SJCRH30 (cell line): ENCODE measurements at regions not wholly inside any gene's neighbourhood (a gene's known extent, or its start where the extent isn't known, plus 50 kb on each side); places are given as distances from the start of the nearest gene placed in this dataset.

Source experiments
- DNase-seq, 2 experiments: peaks; one replicate each; pipeline ENCODE4 v3.0.0-alpha.2; 2015 to 2020
- H3K27ac ChIP-seq: fragments of 250-450 bp; sonication (Bioruptor Pico); 2 replicates; pipeline ENCODE4 v1.5.1; 2020; ENCODE audit warnings: mild to moderate bottlenecking, moderate library complexity
- H3K27me3 ChIP-seq: fragments of 250-450 bp; sonication (Bioruptor Pico); 2 replicates; pipeline ENCODE4 v1.5.1; 2020; ENCODE audit warnings: mild to moderate bottlenecking, moderate library complexity
- H3K36me3 ChIP-seq: fragments of 250-450 bp; sonication (Bioruptor Pico); 2 replicates; pipeline ENCODE4 v1.5.1; 2020; ENCODE audit warnings: mild to moderate bottlenecking, moderate library complexity
- H3K4me1 ChIP-seq: fragments of 250-450 bp; sonication (Bioruptor Pico); 2 replicates; pipeline ENCODE4 v1.5.1; 2020; ENCODE audit warnings: mild to moderate bottlenecking, moderate library complexity
- H3K4me3 ChIP-seq: fragments of 250-450 bp; sonication (Bioruptor Pico); 2 replicates; pipeline ENCODE4 v1.5.1; 2020; ENCODE audit warnings: mild to moderate bottlenecking, moderate library complexity
- H3K9me3 ChIP-seq: fragments of 250-450 bp; sonication (Bioruptor Pico); replicated peaks from 2 replicates; pipeline ENCODE4 v1.5.1; 2020; ENCODE audit warnings: mild to moderate bottlenecking, moderate library complexity

DNA sequence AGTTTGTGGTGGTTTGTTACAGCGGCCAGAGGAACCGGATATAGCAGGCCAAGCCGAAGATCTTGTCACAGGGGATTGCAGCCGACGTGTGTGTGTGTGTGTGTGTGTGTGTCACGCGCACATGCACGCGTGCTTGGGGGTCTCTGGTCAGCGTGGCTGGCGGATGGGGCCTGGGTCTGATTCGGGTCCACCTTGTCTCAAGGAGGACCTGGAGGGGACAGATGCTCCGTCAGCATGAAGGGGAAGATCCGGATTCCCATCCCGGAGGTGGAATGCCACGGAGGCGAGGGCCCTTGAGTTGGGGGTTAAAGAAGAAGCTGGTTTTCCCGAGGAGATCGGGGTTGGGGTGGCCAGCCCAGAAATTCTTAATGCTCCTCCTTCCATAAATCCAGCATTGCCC, 1237.8 kb downstream of the BRD1 start:
- DNase-seq = no peak
- no peak overlapping the region for H3K4me3 ChIP-seq
- no peaks in the 10 kb centered on the region for H3K36me3 ChIP-seq
- no peaks in the 10 kb centered on the region for H3K9me3 ChIP-seq
- H3K27ac ChIP-seq = no peak overlapping the region
- no peaks in the 10 kb centered on the region for H3K4me1 ChIP-seq
- peaks cover 6% of the 10 kb centered on the region; the same call in 1 of the 2 replicates for H3K27me3 ChIP-seq

DNA sequence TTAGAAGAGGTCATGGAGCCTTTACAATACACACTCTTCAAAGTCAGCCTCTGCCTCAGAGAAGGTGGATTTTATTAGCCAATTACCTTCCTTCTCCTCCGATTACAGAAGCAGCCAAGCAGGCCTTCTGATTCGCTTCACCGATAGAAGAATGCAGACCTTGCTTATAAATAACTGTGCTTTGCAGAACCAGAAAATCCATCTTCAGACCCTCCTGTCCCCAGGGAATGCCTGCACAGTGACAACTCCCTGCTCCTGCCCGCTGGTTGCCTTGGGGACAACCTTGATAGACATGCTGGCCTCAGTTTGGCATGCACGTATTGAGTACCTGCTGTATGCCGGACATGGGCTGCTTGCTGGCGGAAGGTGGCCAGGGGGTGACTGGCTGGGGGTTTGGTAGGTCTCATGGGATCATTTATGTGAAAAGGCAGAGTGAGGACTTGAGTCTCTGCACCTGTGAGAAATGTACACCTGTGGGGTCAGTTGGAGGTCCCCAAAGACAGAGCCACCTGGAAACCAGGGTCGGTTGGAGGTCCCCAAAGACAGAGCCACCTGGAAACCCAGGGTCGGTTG, 1238.7 kb downstream of the BRD1 start:
- no peaks in the 10 kb centered on the region; the same call in 1 of the 2 replicates for H3K27me3 ChIP-seq

DNA sequence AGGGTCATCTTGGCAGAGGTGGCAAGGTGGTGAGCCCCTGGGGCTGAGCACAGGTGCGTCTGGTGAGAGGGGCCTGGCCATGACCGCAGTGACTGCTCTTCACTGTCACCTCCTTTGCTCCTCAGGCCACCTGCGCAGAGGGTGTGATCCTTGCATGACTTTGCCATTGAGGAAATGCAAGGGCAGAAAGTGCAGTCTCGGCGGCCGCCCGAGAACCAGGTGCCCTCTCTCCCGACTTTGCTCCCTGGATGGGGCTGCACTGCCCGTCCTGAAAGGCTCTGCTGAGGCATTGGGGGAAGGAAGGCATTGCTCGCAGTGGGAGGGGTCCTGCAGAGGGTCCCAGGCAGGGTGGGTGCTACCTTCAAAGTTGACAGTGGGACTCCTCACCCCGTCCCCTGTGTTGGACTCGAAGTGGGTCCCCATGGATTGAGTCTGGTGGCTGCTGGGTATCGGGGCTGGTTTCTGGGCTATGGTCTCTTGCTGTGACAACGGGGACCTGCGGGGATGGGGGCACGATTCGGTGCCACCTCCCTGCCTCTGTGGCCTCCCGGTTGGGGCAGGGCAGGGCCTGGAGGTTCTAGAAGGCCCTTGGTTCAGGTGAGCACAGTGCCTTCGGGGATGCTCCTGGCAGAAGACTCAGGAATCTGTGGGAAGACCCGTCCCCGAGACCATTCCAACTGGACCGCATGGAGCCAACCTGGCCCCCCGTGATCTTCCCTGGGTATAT, 1239.4 kb downstream of the BRD1 start:
- DNase-seq = no peak
- Histone ChIP-seq H3K4me3 (no peak overlapping the region), H3K36me3 (no peaks in the 10 kb centered on the region), H3K9me3 (no peaks in the 10 kb centered on the region), H3K27ac (no peak overlapping the region), H3K4me1 (no peaks in the 10 kb centered on the region), H3K27me3 (no peaks in the 10 kb centered on the region)

More for the DNA sequence above, 1238.7 kb downstream of the BRD1 start:
- Histone ChIP-seq H3K9me3 (no peaks in the 10 kb centered on the region), H3K36me3 (no peaks in the 10 kb centered on the region), H3K4me3 (no peak overlapping the region), H3K4me1 (no peaks in the 10 kb centered on the region), H3K27ac (no peak overlapping the region)
- DNase-seq = no peak

DNA sequence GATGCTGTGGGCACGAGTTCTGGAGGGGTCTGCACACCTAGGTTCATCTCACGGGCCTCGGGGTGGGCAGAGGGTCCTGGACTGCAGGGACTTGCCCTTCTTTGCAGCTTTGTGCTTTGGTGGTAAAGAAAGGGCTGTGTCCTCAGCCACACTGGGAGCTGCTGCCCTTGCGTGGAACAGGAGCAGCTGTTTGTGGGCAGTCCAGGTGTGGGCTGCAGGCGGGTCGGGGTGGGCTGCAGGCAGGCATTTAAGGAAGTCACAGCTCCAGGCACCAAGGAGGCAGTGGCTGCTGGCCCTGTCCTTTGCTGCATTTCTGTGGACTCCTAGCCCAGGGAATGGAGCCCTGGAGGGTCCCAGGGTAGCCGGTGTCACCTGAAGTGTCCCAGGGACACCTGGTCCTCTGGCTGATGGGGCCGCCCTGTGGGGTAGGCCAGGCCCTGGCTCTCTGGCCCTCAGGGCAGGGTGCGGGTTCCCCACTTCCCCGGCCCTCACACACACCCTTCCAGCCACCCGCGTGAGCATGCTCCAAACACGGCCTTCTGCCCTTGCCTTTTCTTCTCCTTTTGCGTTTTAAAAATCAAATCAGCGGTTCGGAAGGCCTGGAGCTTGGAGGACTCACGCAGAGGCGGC, 1240.3 kb downstream of the BRD1 start:
- Histone ChIP-seq H3K27me3 (no peaks in the 10 kb centered on the region), H3K4me3 (no peak overlapping the region), H3K9me3 (no peaks in the 10 kb centered on the region), H3K27ac (no peak overlapping the region), H3K36me3 (no peaks in the 10 kb centered on the region), H3K4me1 (no peaks in the 10 kb centered on the region)
- no peak for DNase-seq

DNA sequence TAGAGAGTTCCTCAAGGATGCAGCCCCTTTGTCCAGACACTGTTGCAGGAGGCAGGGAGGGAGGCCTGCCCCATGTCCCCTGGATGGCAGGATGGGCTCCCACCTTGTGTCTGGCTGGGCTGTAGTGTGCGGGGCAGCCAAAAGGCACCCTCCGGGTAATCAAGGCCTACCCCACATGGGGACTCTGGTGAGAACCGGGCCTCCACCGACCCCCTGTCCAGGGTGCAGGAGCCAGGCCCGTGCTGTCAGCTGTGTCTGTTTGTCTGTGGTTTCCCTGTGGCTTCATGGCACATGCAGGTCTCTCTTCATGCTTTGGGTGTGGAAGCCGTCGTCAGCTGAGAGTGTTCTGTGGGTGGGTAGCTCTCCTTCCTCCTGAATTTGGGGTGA, 1240.9 kb downstream of the BRD1 start:
- Histone ChIP-seq H3K9me3 (no peaks in the 10 kb centered on the region), H3K36me3 (no peaks in the 10 kb centered on the region), H3K27ac (no peak overlapping the region), H3K27me3 (no peaks in the 10 kb centered on the region), H3K4me1 (no peaks in the 10 kb centered on the region; the same call in 1 of the 2 replicates), H3K4me3 (no peak overlapping the region)
- DNase-seq = no peak

DNA sequence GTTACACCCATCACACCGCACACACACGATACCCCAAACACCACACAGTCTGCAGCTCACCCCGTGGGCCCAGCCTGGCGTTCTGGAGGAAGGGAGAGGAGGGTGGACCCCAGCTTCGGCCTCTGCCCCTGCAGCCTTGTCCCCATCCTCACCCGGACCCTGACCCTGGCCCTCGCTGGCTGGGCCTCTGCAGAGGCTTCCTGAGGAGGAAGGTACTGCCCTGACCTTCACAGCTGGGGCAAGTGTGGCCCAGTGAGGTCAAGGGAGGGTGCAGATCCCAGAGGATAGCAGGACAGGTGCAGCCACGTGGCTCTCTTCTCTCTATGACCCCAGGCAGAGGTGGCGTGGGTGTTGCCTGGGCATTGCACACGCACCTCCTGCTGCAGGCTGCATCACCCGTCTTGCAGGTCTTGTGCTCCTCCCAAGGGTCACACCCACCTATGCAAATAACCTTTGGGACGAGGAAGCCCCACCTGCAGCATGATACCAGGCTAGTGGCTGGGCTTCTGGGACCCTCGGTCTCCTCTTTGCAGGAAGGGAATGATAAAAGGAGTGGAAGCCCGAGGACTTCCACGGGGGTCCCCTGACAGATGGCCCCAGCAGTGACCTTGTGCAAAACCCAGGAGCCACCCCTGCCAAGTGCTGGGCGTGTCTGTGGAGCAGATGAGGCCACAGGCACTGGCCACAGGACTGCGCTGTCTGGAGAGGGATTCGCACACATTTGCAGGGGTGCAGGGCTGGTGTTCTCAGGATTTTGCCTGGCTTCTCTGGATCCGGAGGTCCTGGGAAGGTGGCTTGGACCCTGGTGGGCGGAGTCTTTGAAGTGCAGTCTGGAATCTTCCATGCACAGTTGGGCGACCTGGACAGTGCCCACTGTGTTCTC, 1241.5 kb downstream of the BRD1 start:
- Histone ChIP-seq H3K9me3 (no peaks in the 10 kb centered on the region), H3K27ac (no peak overlapping the region), H3K4me1 (no peaks in the 10 kb centered on the region; the same call in 1 of the 2 replicates), H3K36me3 (no peaks in the 10 kb centered on the region), H3K4me3 (no peak overlapping the region), H3K27me3 (peaks cover 5% of the 10 kb centered on the region)
- no peak for DNase-seq

DNA sequence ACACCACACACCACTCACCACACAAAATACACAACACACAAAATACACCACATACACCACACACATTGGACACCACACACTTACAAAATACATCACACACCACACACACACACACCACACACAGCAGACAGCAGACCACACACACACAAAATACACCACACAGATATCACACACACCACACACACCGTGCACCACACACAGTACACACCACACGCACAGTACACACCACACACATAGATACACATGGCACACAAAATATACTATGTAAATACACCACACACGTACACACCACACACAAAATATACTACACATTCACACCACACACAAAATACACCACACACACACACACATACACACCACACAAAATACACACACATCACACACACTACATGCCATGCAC, 1243.5 kb downstream of the BRD1 start:
- Histone ChIP-seq H3K27me3 (peaks cover 24% of the 10 kb centered on the region), H3K36me3 (no peaks in the 10 kb centered on the region), H3K4me1 (peaks cover 19% of the 10 kb centered on the region; the same call in 1 of the 2 replicates), H3K9me3 (no peaks in the 10 kb centered on the region), H3K4me3 (no peak overlapping the region), H3K27ac (no peak overlapping the region)
- DNase-seq = no peak

DNA sequence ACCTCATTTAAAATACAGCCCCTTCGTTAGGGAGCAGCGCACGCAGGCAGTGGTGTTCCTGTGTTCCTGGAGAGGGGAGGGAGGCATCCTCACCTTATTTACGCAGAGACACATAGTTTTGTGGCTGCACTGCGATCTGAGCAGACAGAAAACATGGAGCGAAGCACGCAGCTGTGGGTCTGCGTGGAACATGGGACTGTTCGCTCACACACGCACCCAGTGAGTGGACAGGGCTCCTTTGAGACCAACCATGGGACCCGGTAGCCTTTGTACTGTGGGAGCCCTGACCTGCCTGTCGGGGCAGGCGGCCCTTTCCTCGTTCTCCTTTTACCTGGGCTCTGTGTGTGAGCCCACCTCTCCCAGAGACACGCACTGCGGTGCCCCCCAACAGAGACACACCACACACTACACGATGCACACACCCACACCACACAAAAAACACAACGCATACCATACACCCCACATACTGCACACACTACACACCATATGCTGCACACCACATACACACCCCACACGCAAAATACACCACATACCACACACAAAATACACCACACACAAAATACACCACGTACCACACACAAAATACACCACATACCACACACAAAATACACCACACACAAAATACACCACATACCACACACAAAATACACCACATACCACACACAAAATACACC, 1245.7 kb downstream of the BRD1 start:
- Histone ChIP-seq H3K27me3 (peaks cover 37% of the 10 kb centered on the region), H3K4me1 (peaks cover 26% of the 10 kb centered on the region; the same call in 1 of the 2 replicates), H3K27ac (no peak overlapping the region), H3K9me3 (no peaks in the 10 kb centered on the region), H3K36me3 (no peaks in the 10 kb centered on the region), H3K4me3 (no peak overlapping the region)
- DNase-seq = peak; percentile 28 to 57

DNA sequence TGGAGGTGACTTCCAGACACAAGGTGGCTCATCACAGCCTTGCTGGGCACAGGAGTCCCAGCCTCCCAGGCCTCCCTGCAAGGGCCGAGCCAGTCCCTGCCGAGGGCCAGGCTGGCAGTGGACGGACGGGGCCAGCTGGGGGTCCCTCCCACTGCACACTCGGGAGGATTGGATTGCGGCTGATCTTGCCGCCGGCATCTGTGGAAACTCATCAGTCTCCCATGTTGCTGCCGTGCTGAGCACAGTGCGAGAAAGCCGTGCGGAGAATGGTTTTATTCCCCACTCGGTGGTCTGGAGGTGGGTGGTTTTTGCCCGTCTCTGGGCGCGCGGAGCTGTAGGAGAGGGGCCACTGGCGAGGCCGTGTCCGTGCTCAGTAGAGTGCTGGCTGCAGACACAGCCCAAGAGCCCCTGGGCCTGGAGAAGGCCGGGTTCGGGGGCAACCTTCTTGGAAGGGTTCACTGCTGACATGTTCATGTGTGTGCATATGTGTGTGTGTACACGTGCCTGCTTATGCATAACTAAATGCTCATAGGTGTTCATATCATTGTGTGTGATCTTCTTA, 1246.4 kb downstream of the BRD1 start:
- Histone ChIP-seq H3K4me1 (peaks cover 26% of the 10 kb centered on the region; the same call in 1 of the 2 replicates), H3K36me3 (no peaks in the 10 kb centered on the region), H3K27ac (peak overlapping the region; percentile 13; the same call in 1 of the 2 replicates), H3K4me3 (no peak overlapping the region), H3K27me3 (peaks cover 37% of the 10 kb centered on the region), H3K9me3 (no peaks in the 10 kb centered on the region)
- peak; percentile 77 to 88 for DNase-seq

DNA sequence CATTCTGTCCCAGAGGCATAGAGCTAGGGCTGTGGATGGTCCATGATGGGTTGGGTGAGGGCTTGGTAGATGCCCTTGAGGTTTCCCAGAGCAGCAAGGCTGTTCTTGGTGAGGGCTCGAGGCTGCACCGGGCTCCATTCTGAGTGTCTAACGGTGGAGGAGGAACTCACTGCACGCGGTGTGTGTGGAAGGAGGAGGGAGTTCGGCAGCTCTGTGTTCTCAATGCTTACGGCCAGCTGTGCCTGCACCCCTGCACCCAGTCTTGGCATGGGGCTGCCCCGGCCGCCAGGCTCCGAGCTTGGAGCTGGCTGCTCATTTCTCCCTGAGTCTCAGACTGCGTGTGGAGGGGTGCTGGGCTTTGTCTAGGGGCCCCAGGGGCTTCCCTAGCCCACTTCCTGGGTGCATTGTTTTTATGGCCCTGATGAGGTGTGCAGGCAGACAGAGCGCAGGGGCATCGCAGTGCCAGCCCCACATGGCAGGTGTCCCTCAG, 1247.1 kb downstream of the BRD1 start:
- Histone ChIP-seq H3K9me3 (no peaks in the 10 kb centered on the region), H3K36me3 (no peaks in the 10 kb centered on the region), H3K27me3 (peaks cover 37% of the 10 kb centered on the region), H3K4me3 (no peak overlapping the region), H3K27ac (no peak overlapping the region), H3K4me1 (peaks cover 26% of the 10 kb centered on the region; the same call in 1 of the 2 replicates)
- DNase-seq = peak in 1 of 2 experiments; percentile 19

DNA sequence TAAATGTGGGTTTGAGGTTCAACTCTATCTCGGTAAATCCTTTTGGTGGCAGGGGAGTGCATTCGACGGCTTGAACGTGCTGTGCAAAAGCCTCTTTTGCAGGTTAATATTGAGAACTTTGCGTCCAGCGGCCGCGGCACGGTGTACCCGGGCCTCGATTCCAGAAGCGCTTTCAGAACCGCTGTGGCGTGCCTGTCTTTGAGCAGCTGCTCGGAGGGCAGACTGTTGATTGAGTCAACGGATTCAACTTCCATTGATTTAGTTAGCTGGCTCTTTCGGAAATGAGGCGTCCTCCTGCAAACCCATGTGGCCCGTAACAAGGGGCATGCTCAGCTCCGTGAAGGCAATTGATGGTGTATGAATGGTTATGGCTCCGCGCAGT, 1247.8 kb downstream of the BRD1 start:
- no peaks in the 10 kb centered on the region for H3K36me3 ChIP-seq
- H3K4me3 ChIP-seq = no peak overlapping the region
- no peak for DNase-seq
- H3K9me3 ChIP-seq = no peaks in the 10 kb centered on the region
- H3K27ac ChIP-seq = no peak overlapping the region
- H3K4me1 ChIP-seq = peaks cover 26% of the 10 kb centered on the region; the same call in 1 of the 2 replicates
- H3K27me3 ChIP-seq = peaks cover 37% of the 10 kb centered on the region

DNA sequence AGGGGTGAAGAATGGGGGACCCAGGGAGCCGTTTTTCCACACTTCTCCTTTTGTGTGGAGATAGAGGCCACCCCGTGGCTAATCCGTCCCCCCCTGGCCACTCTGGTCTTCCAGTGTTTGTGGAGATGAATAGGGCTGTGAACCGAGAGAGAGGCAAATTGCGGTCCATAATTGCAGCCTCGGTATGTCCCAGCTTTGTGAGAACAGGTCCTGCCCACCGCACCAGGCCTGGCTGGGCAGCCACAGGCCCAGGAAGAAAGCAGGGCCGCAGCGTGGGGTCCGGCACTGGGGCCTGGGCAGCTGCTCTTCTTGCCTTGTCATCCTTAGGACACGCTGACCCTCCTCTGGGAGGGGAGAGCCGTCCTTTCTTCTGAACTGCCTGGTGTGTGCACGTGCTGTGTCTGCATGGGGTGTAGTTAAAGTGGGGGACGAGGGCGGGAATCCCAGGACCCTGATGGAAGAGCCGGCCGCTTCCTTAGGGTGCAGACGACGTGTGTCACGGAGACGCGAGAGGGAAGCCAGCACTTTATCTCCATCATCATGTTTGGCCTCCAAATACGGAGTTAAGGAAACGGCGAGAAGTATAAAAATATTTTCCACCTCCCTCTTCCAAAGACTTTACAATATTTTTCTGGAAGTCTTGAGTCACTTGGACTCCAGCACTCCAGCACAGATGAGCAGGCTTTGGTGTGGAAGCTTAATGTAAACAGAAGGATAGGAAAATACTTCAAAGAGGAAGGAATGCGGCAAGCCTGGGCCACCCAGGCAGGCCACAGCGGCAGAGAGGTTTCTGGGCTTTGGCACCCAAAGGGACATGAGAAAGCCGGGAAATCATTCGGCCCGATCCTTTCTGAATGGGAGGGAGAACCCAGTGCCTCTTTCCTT, 1248.4 kb downstream of the BRD1 start:
- Histone ChIP-seq H3K27ac (no peak overlapping the region; the same call in 1 of the 2 replicates), H3K4me3 (no peak overlapping the region), H3K9me3 (no peaks in the 10 kb centered on the region), H3K4me1 (peaks cover 26% of the 10 kb centered on the region; the same call in 1 of the 2 replicates), H3K36me3 (no peaks in the 10 kb centered on the region), H3K27me3 (peaks cover 37% of the 10 kb centered on the region)
- peak; percentile 61 to 70 for DNase-seq
